ENCODE measurements at regions not wholly inside any gene's neighbourhood (a gene's known extent, or its start where the extent isn't known, plus 50 kb on each side); places are given as distances from the start of the nearest gene placed in this dataset. TPM values are rescaled to one million over a fixed set of nuclear protein-coding genes. Genes with fewer than 3 reads are reported as not detected.

Small RNAs in the stretch of these regions (small RNA-seq; reads per million reads assigned to genes)
- gene RN7SL252P = not detected
